Activated CD4-positive, alpha-beta T cell treated with anti-CD3 and anti-CD28 coated beads for 36 hours (primary cell): ENCODE measurements at regions not wholly inside any gene's neighbourhood (a gene's known extent, or its start where the extent isn't known, plus 50 kb on each side); places are given as distances from the start of the nearest gene placed in this dataset. TPM values are rescaled to one million over a fixed set of nuclear protein-coding genes. Genes with fewer than 3 reads are reported as not detected.

ENCODE experiments used
- microRNA-seq: library from miRNA; unstranded; fragments of <30 nt; microRNA quantifications from one replicate; pipeline ENCODE4 v1.2.0, GENCODE V29; 2021; ENCODE audit warnings: borderline replicate concordance

Small RNA genes in the stretch of these regions (microRNA-seq; reads per million reads assigned to microRNA genes)
- gene MIR4708, result not detected
